IPS-18a (cell line): ENCODE measurements at regions not wholly inside any gene's neighbourhood (a gene's known extent, or its start where the extent isn't known, plus 50 kb on each side); places are given as distances from the start of the nearest gene placed in this dataset.

Experiments used
- H3K27ac ChIP-seq: one replicate; pipeline ENCODE4 v1.5.1; 2013; ENCODE audit warnings: low read length
- H3K27me3 ChIP-seq: one replicate; pipeline ENCODE4 v1.6.1; 2013; ENCODE audit warnings: mild to moderate bottlenecking, low read length; ENCODE audit not compliant: control insufficient read depth, insufficient read depth
- H3K36me3 ChIP-seq: one replicate; pipeline ENCODE4 v1.6.1; 2013; ENCODE audit warnings: low read depth, low read length; ENCODE audit not compliant: control insufficient read depth
- H3K4me1 ChIP-seq: one replicate; pipeline ENCODE4 v1.6.1; 2013; ENCODE audit warnings: low read depth, low read length; ENCODE audit not compliant: control insufficient read depth
- H3K4me3 ChIP-seq: one replicate; pipeline ENCODE4 v1.5.1; 2013; ENCODE audit warnings: low read length
- H3K9ac ChIP-seq: one replicate; pipeline ENCODE4 v1.6.1; 2013; ENCODE audit warnings: mild to moderate bottlenecking, low read length, moderate library complexity
- H3K9me3 ChIP-seq: one replicate; pipeline ENCODE4 v1.6.1; 2013; ENCODE audit warnings: low read depth, low read length; ENCODE audit not compliant: control insufficient read depth

GRCh38 chr7:18320971-18321567 is 174.5 kb upstream of the HDAC9 start:
- Histone ChIP-seq H3K27me3 (no peaks in the 10 kb centered on the region), H3K36me3 (no peaks in the 10 kb centered on the region), H3K4me1 (peaks cover 19% of the 10 kb centered on the region), H3K27ac (no peak overlapping the region), H3K4me3 (no peak overlapping the region), H3K9me3 (no peaks in the 10 kb centered on the region), H3K9ac (no peak overlapping the region)

- H3K9ac ChIP-seq = no peak overlapping the region
- H3K9me3 ChIP-seq = no peaks in the 10 kb centered on the region
- no peak overlapping the region for H3K27ac ChIP-seq
- no peak overlapping the region for H3K4me3 ChIP-seq
- H3K4me1 ChIP-seq = no peaks in the 10 kb centered on the region
- no peaks in the 10 kb centered on the region for H3K36me3 ChIP-seq
- H3K27me3 ChIP-seq = no peaks in the 10 kb centered on the region
Observed at GRCh38 chr7:18330548-18330947, 165.0 kb upstream of the HDAC9 start.

DNA sequence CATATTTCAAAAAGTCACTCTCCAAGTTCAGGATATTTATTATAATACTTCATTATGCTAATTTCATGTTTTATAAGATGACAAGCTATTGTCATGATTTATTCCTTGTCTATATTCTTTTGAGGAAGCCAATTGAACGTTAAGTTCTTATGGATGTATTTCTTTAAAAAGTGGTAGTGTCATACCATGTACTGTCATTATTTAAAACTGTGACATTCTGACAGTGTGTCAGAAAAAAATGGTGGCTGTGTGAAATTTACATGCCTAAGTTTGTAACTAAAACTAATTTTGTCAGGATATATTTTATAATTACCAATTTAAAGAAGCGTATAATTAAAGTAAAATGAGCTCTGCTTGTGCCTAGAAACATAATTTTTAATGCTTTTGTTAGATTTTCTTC is 158.9 kb upstream of the HDAC9 start:
- H3K4me1 ChIP-seq = no peaks in the 10 kb centered on the region
- no peak overlapping the region for H3K27ac ChIP-seq
- peaks cover 4% of the 10 kb centered on the region for H3K9me3 ChIP-seq
- no peaks in the 10 kb centered on the region for H3K36me3 ChIP-seq
- H3K9ac ChIP-seq = no peak overlapping the region
- H3K4me3 ChIP-seq = no peak overlapping the region
- no peaks in the 10 kb centered on the region for H3K27me3 ChIP-seq

- H3K36me3 ChIP-seq = no peaks in the 10 kb centered on the region
- H3K27me3 ChIP-seq = no peaks in the 10 kb centered on the region
- no peaks in the 10 kb centered on the region for H3K4me1 ChIP-seq
- H3K9me3 ChIP-seq = peaks cover 4% of the 10 kb centered on the region
- no peak overlapping the region for H3K4me3 ChIP-seq
- H3K27ac ChIP-seq = no peak overlapping the region
- no peak overlapping the region for H3K9ac ChIP-seq
Observed at GRCh38 chr7:18337048-18337809, 158.3 kb upstream of the HDAC9 start.

DNA sequence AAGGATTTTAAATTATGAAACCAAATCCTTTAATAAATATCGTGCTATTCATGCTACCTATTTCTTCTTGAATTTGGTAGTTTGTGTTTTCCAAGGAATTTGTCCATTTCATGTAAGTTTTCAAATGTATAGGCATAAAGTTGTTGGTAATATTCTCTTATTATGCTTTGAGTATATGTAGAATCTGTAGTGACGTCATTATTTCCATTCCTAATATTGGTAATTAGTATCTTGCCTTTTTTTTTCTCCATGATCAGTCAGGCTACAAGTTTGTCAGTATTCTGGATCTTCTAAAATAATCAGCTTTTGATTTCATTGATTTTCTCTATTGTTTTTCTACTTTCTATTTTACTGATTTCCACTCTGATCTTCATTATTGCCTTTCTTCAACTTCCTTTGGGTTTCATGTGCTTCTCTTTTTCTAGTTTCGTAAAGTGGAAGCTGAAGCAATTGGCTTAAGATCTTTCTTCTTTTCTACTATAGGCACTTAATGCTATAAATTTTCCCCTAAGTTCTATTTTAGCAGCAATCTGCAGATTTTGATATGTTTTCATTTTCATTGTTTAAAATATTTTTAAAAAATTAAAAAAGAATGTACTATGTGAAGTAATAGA is 156.5 kb upstream of the HDAC9 start:
- Histone ChIP-seq H3K27me3 (no peaks in the 10 kb centered on the region), H3K9ac (no peak overlapping the region), H3K4me1 (no peaks in the 10 kb centered on the region), H3K9me3 (peaks cover 4% of the 10 kb centered on the region), H3K27ac (no peak overlapping the region), H3K4me3 (no peak overlapping the region), H3K36me3 (no peaks in the 10 kb centered on the region)

- Histone ChIP-seq H3K27me3 (no peaks in the 10 kb centered on the region), H3K9ac (no peak overlapping the region), H3K4me3 (no peak overlapping the region), H3K4me1 (no peaks in the 10 kb centered on the region), H3K36me3 (no peaks in the 10 kb centered on the region), H3K9me3 (peaks cover 4% of the 10 kb centered on the region), H3K27ac (no peak overlapping the region)
Observed at GRCh38 chr7:18341756-18342155, 153.8 kb upstream of the HDAC9 start.

- H3K4me3 ChIP-seq = no peak overlapping the region
- no peaks in the 10 kb centered on the region for H3K36me3 ChIP-seq
- H3K27ac ChIP-seq = no peak overlapping the region
- no peaks in the 10 kb centered on the region for H3K4me1 ChIP-seq
- no peak overlapping the region for H3K9ac ChIP-seq
- peaks cover 4% of the 10 kb centered on the region for H3K9me3 ChIP-seq
- no peaks in the 10 kb centered on the region for H3K27me3 ChIP-seq
Observed at GRCh38 chr7:18343047-18343446, 152.5 kb upstream of the HDAC9 start.

DNA sequence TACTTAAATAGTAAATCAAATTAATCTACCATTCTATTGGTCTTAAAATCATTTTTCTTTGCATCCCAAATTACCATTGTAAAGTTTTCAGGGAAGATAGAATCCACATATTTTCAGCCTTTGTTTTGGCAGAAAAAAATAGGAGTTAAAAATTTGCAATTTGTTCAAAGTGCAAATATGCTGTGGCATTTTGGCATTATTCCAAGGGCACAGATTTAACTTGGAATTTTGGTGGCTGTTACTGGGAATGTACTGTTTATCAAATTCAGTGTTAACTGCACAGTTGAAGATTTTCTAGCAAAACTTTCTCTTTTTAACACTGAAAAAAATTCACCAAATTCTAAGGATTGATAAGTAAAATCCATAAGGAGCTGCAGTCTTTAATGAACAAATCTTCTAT is 151.0 kb upstream of the HDAC9 start:
- Histone ChIP-seq H3K4me1 (no peaks in the 10 kb centered on the region), H3K36me3 (no peaks in the 10 kb centered on the region), H3K9me3 (peaks cover 4% of the 10 kb centered on the region), H3K27ac (no peak overlapping the region), H3K9ac (no peak overlapping the region), H3K27me3 (no peaks in the 10 kb centered on the region), H3K4me3 (no peak overlapping the region)

DNA sequence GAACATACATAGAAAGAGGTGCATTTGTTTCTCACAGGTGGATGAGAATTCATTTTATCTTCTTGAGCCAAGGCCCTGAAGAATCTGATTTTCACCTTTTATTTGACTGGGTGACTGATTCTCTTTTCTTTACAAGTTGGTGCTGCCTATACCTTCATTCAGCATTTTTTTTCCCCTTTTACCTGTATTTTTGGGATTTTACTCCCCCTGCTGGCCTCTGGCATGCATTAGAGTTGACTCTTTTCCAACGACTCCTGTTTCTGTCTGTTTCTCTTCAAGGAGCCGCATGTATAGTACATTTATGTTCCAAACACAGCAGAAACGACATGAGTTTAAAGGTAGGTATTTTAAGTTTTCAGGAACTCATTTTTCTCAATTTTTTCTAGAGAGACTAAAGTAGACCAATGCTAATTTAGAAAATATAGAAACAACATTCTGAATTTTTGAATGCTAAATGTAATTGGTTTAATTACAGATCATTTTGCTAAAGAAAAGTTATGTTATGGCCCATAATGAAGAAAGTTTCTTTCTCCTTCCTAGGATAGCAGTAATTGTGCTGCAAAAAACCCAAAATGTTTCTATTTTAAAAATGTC is 149.8 kb upstream of the HDAC9 start:
- no peak overlapping the region for H3K4me3 ChIP-seq
- peaks cover 4% of the 10 kb centered on the region for H3K9me3 ChIP-seq
- H3K27ac ChIP-seq = no peak overlapping the region
- H3K9ac ChIP-seq = no peak overlapping the region
- no peaks in the 10 kb centered on the region for H3K4me1 ChIP-seq
- H3K27me3 ChIP-seq = no peaks in the 10 kb centered on the region
- no peaks in the 10 kb centered on the region for H3K36me3 ChIP-seq

DNA sequence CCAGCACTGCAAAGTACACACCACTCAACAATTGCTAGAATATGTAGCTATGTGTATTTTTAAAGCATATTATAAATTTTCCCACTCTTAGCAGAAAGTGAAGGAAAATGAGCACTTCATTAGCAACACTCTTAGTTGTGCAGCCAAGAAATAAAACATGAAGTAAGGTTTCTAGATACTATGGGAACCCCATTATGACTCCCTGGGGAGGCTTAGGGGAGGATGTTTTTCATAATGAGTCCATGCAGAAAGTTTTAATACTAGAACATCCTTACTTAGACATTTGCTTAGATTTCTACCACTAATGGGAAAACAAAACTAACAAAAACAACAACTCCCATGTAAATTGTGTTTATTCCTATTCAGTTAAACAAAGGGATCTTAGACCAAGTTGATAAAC is 148.4 kb upstream of the HDAC9 start:
- Histone ChIP-seq H3K9me3 (no peaks in the 10 kb centered on the region), H3K4me1 (no peaks in the 10 kb centered on the region), H3K9ac (no peak overlapping the region), H3K27me3 (no peaks in the 10 kb centered on the region), H3K4me3 (no peak overlapping the region), H3K27ac (no peak overlapping the region), H3K36me3 (no peaks in the 10 kb centered on the region)

DNA sequence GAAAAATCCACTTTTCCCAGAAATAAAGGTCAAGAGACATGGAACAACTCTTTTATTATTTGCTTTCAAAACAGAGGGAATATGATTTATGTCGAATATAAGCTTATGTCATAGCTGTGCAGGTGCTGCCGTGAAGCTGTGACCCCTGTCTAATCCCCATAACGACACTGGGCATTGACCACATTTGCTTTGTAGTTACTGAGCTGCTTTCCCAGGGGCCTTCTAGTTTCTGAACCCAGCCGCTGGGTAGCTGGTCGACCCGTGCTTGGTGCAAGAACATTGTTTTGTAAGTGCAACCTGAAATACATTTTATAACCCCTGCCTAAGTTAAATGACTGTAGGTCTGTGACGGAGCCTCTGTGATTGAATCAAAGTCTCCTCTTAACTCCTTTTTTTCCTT is 144.9 kb upstream of the HDAC9 start:
- Histone ChIP-seq H3K27me3 (no peaks in the 10 kb centered on the region), H3K4me1 (no peaks in the 10 kb centered on the region), H3K9ac (no peak overlapping the region), H3K4me3 (no peak overlapping the region), H3K27ac (no peak overlapping the region), H3K36me3 (no peaks in the 10 kb centered on the region), H3K9me3 (no peaks in the 10 kb centered on the region)
